ENCODE measurements at regions not wholly inside any gene's neighbourhood (a gene's known extent, or its start where the extent isn't known, plus 50 kb on each side); places are given as distances from the start of the nearest gene placed in this dataset.

GRCh38 chr11:11046781-11047180, 188.9 kb upstream of the ZBED5 start:
- 97% methylated on average over 4 of the region's 4 CpGs for WGBS (ENCODE audit: low lambda C conversion rate, missing lambda C conversion rate)
- Histone ChIP-seq H3K36me3 (replicated peaks; ENCODE audit: insufficient read depth, low read depth) (no peaks in the 10 kb centered on the region), H3K4me3 (no peak overlapping the region), H4K20me1 (ENCODE audit: insufficient read depth, poor library complexity, severe bottlenecking) (no peaks in the 10 kb centered on the region), H3K9me3 (ENCODE audit: low read depth) (no peaks in the 10 kb centered on the region), H3K4me2 (no peak overlapping the region), H2AFZ (no peak overlapping the region), H3K9me2 (replicated peaks; ENCODE audit: insufficient read depth) (no peaks in the 10 kb centered on the region), H3K27me3 (no peaks in the 10 kb centered on the region), H3K4me1 (ENCODE audit: insufficient read depth) (no peaks in the 10 kb centered on the region), H3K79me2 (no peaks in the 10 kb centered on the region), H3K27ac (no peak overlapping the region)
- no peak for TF ChIP-seq EZH2phosphoT487 (IDR thresholded peaks at IDR 0.05; ENCODE audit: low read depth, severe bottlenecking, unreplicated experiment)
- TF ChIP-seq EZH2 (IDR thresholded peaks at IDR 0.05; ENCODE audit: borderline replicate concordance), result no peak
- no peak for TF ChIP-seq CTCF (IDR thresholded peaks at IDR 0.05; ENCODE audit: poor library complexity)
- DNase-seq (ENCODE audit: low spot score), result no peak

DNA sequence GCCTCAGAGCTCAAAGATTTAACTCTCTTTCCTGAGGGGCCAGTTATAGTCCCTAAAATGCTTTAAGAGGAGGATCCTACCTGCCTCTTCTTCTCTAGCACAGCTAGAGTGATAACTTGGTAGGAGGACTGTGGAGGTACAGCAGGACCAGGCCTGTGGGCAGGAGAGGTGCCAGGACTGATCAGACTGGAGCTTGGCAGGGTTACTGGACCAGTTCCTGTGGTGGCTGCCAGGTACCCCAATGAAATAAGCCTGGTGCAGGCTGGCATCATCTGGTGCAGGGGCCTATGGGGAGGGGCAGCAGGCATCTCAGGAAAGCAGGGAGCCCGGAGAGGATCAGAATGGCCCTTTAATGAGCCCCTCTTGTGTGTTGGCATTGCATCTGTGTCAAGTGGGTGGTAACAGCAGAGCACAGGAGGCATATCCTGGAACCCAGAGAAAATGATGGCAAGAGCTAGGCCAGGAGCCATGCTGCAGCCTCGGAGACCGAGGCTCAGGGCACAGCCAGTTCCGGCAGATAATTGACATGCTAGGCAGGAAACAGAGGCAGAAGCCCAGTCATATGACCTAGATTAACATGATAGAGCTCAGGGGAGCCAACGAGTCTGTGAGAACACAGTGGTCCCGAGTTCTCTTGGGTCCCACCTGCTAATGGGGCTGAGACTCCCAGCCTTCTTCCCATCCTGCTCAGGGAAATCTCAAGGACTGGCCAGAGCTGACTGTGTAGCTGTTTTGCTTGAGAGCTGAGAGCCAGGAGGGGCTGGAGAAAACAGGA, 187.5 kb upstream of the ZBED5 start:
- WGBS (ENCODE audit: low lambda C conversion rate, missing lambda C conversion rate), result 92% methylated on average over 6 of the region's 6 CpGs
- no peak for TF ChIP-seq EZH2phosphoT487 (IDR thresholded peaks at IDR 0.05; ENCODE audit: low read depth, severe bottlenecking, unreplicated experiment)
- TF ChIP-seq EZH2 (IDR thresholded peaks at IDR 0.05; ENCODE audit: borderline replicate concordance), result no peak
- no peak for TF ChIP-seq CTCF (IDR thresholded peaks at IDR 0.05; ENCODE audit: poor library complexity)
- Histone ChIP-seq H3K27me3 (no peaks in the 10 kb centered on the region), H4K20me1 (ENCODE audit: insufficient read depth, poor library complexity, severe bottlenecking) (no peaks in the 10 kb centered on the region), H2AFZ (no peak overlapping the region), H3K9me3 (ENCODE audit: low read depth) (no peaks in the 10 kb centered on the region), H3K27ac (no peak overlapping the region), H3K4me2 (no peak overlapping the region), H3K4me3 (no peak overlapping the region), H3K9me2 (replicated peaks; ENCODE audit: insufficient read depth) (no peaks in the 10 kb centered on the region), H3K79me2 (no peaks in the 10 kb centered on the region), H3K4me1 (ENCODE audit: insufficient read depth) (no peaks in the 10 kb centered on the region), H3K36me3 (replicated peaks; ENCODE audit: insufficient read depth, low read depth) (no peaks in the 10 kb centered on the region)
- no peak for DNase-seq (ENCODE audit: low spot score)

DNA sequence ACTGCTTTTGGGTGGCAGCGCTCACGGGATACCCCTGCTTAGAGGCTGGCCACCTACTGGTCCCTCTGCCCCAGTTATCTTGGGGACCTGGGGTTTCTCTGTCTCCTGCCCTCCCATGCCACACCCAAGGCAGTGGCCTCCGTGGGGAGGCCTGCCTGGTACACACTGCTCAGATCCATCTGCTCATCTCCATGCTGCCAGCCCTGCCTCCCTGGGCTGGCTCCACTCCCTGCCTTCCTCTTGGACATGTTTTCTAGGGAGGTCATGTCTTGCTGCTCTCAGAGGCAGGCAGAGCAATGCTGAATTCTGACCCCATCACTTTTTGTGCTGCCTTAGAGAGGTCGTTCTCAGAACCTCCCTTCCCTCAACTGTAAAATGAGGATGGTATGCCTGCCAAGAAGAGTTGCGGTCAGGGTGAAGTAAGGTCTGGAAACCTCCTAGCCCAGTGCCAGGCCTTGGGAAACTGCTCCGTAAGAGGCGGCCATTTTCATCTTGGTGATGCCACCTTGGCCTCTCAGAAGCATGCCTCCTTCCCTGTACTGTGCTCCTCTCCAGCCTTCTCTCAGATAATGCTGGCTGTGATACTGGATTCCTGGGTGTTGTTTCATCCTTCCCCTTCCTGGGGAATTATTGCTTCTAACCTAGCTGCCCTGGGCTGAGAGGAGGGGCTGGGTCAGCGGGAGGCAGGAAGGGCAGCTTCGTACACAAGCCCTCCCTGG, 186.4 kb upstream of the ZBED5 start:
- Histone ChIP-seq H3K9me3 (ENCODE audit: low read depth) (no peaks in the 10 kb centered on the region), H3K36me3 (replicated peaks; ENCODE audit: insufficient read depth, low read depth) (no peaks in the 10 kb centered on the region), H3K27ac (no peak overlapping the region), H4K20me1 (ENCODE audit: insufficient read depth, poor library complexity, severe bottlenecking) (no peaks in the 10 kb centered on the region), H2AFZ (no peak overlapping the region), H3K79me2 (no peaks in the 10 kb centered on the region), H3K4me2 (no peak overlapping the region), H3K9me2 (replicated peaks; ENCODE audit: insufficient read depth) (no peaks in the 10 kb centered on the region), H3K4me3 (no peak overlapping the region), H3K4me1 (ENCODE audit: insufficient read depth) (no peaks in the 10 kb centered on the region), H3K27me3 (no peaks in the 10 kb centered on the region)
- DNase-seq (ENCODE audit: low spot score), result no peak
- TF ChIP-seq EZH2phosphoT487 (IDR thresholded peaks at IDR 0.05; ENCODE audit: low read depth, severe bottlenecking, unreplicated experiment) (no peak), CTCF (IDR thresholded peaks at IDR 0.05; ENCODE audit: poor library complexity) (no peak), EZH2 (IDR thresholded peaks at IDR 0.05; ENCODE audit: borderline replicate concordance) (no peak)
- WGBS (ENCODE audit: low lambda C conversion rate, missing lambda C conversion rate), result 80% methylated on average over 9 of the region's 9 CpGs

All from hepatocyte (in vitro differentiated cells).